22Rv1 (cell line): ENCODE measurements at regions not wholly inside any gene's neighbourhood (a gene's known extent, or its start where the extent isn't known, plus 50 kb on each side); places are given as distances from the start of the nearest gene placed in this dataset.

Experiments used
- CTCF ChIP-seq: fragments of 450-650 bp; IDR thresholded peaks from 2 replicates; pipeline ENCODE4 v1.5.1; 2017; ENCODE audit warnings: mild to moderate bottlenecking
- ZFX ChIP-seq: fragments of 450-650 bp; IDR thresholded peaks from 2 replicates; pipeline ENCODE4 v1.6.1; 2017; ENCODE audit warnings: antibody characterized with exemption, borderline replicate concordance

GRCh38 chr1:218964471-218965185 is 209.1 kb upstream of the LYPLAL1 start:
- TF ChIP-seq CTCF (no peak), ZFX (no peak)
